ENCODE measurements at regions not wholly inside any gene's neighbourhood (a gene's known extent, or its start where the extent isn't known, plus 50 kb on each side); places are given as distances from the start of the nearest gene placed in this dataset.

GRCh38 chr18:11470941-11471340 lies 138.5 kb upstream of the SLC35G4 start:
- TF ChIP-seq CTCF (IDR thresholded peaks at IDR 0.05; ENCODE audit: low read depth, low read length) = no peak
- no peak for TF ChIP-seq POLR2A (IDR thresholded peaks at IDR 0.05; ENCODE audit: extremely low read depth, insufficient read length)
- TF ChIP-seq MYC (IDR thresholded peaks at IDR 0.05; ENCODE audit: low read depth, low read length) = no peak
- TF ChIP-seq MAX (IDR thresholded peaks at IDR 0.05; ENCODE audit: low read depth, low read length) = no peak
